ENCODE measurements at regions not wholly inside any gene's neighbourhood (a gene's known extent, or its start where the extent isn't known, plus 50 kb on each side); places are given as distances from the start of the nearest gene placed in this dataset.
"Not testable (repeated sequence)": the region's sequence is repeated elsewhere in the genome, so short reads cannot be mapped to it uniquely, and the experiment has no call there.

DNA sequence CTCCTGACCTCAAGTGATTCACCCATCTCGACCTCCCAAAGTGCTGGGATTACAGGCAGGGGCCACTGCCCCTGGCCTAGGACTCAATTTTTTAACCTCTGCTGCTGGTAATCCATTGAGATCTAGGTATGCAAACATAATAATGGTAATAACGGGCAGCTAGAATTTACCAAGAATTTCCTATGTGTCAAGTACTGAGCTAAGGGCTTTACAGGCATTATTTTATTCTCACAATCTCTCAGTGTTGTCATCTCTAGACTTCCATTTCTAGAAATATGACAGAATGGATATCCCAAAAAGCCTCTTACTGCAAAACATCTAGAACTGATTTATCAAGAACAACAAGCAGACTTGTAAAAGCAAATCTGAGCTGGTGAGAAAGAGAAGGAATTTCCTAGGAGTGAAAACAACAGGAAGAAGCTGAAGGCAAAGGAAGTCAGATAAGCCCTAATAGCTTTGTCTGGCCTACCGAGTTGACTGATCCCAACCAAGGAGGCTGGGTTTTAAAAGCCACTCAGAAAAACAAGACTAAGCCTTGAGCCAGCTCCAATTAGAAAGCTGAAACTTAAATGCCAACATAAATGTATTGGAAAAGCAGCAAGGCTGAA, 70.6 kb downstream of the CCDC71L start:
- Histone ChIP-seq H3K4me1 (ENCODE audit: insufficient read depth, low read length) (no peaks in the 10 kb centered on the region), H3K27me3 (ENCODE audit: insufficient read depth, low read length) (no peaks in the 10 kb centered on the region), H3K4me3 (ENCODE audit: low read length) (no peak overlapping the region), H3K9me3 (ENCODE audit: low read depth, low read length) (no peaks in the 10 kb centered on the region)

DNA sequence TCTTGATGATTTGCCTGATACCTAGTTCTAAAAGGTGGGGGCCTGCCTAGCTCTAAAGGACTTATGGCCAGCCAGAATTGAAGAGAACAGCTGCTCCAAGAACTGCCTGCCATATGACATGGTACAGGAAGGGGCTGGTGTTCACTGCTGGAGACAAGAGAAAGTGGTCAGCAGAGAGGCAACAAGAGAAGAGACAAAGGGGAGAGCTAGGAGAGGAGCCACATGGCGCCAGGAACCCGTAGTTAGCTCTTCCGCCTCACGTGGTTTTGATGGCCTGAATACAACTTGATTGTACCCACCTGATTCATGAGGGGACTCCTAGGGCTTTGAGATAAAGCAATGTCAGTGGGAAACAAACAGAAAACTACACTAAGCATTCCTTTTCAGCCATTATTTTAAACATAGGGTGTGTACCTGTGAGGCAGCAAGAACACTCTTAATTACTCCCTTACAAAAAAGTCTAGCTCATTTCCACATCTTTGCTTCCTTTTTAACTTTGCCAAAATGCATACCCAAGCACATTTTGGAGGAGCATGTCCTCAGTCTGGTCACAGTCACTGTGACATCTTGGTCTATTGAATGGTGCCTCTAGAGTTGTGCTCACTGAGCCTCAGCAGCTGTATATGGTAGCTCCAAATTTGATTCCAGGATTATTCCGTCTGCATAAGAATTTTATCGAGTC, 71.6 kb downstream of the CCDC71L start:
- Histone ChIP-seq H3K4me3 (ENCODE audit: low read length) (no peak overlapping the region), H3K4me1 (ENCODE audit: insufficient read depth, low read length) (no peaks in the 10 kb centered on the region), H3K9me3 (ENCODE audit: low read depth, low read length) (no peaks in the 10 kb centered on the region), H3K27me3 (ENCODE audit: insufficient read depth, low read length) (no peaks in the 10 kb centered on the region)

DNA sequence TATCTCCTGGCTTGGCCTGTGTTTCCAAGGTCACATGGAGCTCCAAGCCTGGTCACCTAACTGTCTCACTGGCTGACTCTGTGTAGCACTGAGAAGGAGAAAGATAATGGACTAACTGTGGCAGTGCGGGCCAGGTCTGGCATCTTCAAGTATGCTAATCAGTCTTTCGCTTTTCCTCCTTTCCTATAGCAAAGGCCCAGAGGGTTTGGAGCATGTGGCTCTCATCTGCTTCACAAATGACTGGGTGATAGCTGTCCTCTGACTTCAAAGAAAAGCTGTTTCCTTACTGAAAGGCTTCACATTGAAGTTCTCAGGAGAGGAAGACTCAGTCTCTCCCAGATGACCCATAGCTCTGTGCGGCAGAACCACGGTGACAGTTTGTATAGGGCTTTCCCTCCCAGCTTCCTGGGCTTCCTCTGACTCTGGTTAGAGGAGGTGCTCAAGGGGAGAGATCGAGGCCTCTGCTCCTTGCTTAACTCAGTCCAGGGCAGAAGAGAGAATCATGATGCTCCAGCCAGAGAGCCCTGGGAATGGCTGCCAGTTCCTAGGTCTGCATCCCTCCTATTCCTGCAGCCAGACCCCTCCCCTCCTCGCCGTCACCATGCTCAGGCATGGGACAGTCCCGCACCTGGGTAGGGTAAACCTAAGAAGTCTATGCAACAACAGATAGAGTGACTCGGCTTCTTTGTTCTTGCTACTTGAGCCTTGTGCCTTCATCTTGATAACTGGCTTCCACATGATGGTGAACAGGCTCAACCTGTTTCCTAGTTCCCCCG, 72.3 kb downstream of the CCDC71L start:
- Histone ChIP-seq H3K9me3 (ENCODE audit: low read depth, low read length) (no peaks in the 10 kb centered on the region), H3K27me3 (ENCODE audit: insufficient read depth, low read length) (no peaks in the 10 kb centered on the region), H3K4me1 (ENCODE audit: insufficient read depth, low read length) (no peaks in the 10 kb centered on the region), H3K4me3 (ENCODE audit: low read length) (no peak overlapping the region)

DNA sequence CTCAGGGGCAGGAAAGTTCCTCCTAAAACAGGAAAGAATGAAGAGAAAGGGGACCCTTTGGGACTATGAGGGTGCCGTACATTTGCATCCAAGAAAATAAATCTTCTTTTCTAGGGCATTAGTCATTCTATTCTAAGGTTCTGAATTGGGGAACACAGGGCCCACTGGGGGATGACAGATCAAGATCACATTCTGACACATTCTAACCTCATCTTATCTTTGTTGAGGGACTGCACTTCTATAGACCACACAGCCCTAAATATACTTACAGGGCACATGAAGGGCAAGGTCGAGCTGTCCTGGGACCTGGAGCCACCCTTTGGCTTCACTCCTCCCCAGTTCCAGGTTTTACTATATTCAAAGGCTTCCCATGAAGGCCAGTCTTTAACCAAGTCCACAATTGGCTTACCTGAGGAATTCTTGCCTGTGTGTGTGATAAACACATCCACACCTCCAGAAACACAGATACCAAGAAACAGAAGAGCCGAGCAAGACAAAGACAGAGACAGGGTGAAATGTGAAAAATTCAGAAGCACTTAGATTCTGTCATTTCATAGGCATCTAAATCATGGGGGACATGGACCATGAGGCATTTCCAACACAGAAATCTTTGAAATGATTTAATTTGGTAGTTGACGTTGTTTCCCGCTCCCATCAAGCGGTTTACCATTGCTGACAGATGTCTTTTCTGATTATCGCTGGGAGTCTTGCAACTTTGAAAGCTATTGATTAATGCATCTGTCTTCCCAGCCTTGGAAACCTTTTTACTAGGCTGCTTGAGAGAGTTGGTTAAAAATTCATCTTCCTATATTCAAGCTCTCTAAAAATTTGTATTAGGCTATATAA, 75.8 kb downstream of the CCDC71L start:
- Histone ChIP-seq H3K9me3 (ENCODE audit: low read depth, low read length) (no peaks in the 10 kb centered on the region), H3K27me3 (ENCODE audit: insufficient read depth, low read length) (no peaks in the 10 kb centered on the region), H3K4me1 (ENCODE audit: insufficient read depth, low read length) (no peaks in the 10 kb centered on the region), H3K4me3 (ENCODE audit: low read length) (no peak overlapping the region)

DNA sequence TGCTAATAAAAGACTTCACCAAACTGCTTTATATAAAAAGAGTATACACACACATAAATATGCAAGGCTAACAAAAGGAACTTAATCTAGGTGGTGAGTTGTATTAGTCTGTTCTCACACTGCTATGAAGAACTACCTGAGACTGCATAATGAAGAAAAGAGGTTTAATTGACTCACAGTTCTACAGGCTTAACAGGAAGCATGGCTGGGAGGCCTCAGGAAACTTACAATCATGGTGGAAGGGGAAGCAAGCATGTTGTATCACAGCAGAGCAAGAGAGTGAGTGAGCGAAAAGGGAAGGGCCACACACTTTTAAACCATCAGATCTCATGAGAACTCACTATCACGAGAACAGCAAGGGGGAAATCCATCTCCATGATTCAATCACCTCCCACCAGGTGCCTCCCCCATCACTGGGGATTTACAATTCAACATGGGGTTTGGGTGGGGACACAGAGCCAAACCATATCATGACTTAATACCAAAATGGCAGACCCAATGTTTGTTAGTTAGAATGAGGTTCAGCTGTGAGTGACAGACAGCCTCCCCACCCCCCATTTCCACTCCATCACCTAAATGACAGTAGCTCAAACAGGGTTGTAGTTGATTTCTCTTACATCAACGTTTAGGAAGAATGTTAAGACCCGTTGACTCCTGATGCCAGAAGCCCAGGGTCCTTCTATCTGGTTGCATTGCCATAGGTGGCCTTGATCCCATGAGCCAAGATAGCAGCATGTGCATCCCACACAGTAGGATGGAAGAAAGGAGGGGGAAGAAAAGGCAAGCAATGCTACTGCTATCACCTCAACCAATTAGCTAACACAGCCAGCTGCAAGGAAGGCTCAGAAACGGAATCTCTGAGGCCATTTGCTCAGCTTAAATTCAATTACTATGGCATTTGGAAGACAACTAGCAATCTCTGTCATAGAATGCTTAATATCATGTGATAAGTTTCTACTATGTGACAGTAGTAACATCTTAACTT, 77.0 kb downstream of the CCDC71L start:
- Histone ChIP-seq H3K27me3 (ENCODE audit: insufficient read depth, low read length) (no peaks in the 10 kb centered on the region), H3K9me3 (ENCODE audit: low read depth, low read length) (no peaks in the 10 kb centered on the region), H3K4me1 (ENCODE audit: insufficient read depth, low read length) (no peaks in the 10 kb centered on the region), H3K4me3 (ENCODE audit: low read length) (no peak overlapping the region)

DNA sequence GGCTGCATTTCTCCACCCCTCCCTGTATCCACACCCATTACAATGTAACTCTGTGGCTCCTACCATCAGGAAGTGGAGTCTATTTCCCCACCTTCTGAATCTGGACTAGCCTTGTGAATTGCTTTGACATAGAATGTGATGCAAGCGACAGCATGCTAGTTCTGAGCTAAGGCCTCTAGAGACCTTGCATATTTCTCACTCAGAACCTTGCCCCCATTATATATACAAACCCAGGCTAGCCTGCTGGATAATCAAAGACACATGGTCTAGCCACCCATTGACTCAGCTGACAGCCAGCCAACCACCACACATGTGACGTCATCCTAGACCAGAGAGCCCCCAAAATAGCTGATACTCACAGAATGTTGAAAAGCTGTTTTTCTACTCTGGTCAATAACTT, 77.9 kb downstream of the CCDC71L start:
- no peak overlapping the region for H3K4me3 ChIP-seq (ENCODE audit: low read length)
- no peaks in the 10 kb centered on the region for H3K9me3 ChIP-seq (ENCODE audit: low read depth, low read length)
- H3K27me3 ChIP-seq (ENCODE audit: insufficient read depth, low read length), result no peaks in the 10 kb centered on the region
- H3K4me1 ChIP-seq (ENCODE audit: insufficient read depth, low read length), result no peaks in the 10 kb centered on the region

DNA sequence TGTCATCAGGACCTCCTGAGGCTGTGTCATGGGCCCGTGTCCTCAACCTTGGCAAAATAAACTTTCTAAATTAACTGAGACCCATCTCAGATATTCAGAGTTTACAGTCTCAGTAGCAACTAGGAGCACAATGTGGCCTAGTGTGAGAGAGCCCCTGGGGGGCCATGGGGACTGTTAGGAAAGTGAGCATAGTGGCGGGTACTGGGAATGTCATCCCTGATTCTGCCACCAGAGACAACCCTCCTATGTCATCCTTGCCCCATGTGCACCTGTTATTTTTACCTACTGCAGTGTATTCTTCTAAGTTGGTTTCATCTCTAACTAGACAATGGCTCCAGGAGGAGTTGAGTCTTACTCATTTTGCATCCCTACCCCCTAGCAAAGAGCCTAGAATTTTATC, 78.6 kb downstream of the CCDC71L start:
- H3K4me3 ChIP-seq (ENCODE audit: low read length), result no peak overlapping the region
- H3K9me3 ChIP-seq (ENCODE audit: low read depth, low read length), result no peaks in the 10 kb centered on the region
- no peaks in the 10 kb centered on the region for H3K27me3 ChIP-seq (ENCODE audit: insufficient read depth, low read length)
- H3K4me1 ChIP-seq (ENCODE audit: insufficient read depth, low read length), result no peaks in the 10 kb centered on the region

DNA sequence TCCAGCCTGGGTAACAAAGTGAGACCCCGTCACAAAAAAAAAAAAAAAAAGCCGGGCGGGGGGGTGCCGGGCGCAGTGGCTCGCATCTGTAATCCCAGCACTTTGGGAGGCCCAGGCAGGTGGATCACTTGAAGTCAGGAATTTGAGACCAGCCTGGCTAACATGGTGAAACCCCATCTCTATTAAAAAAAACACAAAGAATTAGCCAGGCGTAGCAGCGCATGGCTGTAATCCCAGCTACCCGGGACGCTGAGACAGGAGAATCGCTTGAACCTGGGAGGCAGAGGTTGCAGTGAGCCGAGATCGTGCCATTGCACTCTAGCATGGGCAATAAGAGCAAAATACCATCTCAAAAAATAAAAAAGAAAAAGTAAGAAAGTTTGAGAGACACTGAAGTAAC, 81.9 kb downstream of the CCDC71L start:
- H3K4me1 ChIP-seq (ENCODE audit: insufficient read depth, low read length); H3K9me3 ChIP-seq (ENCODE audit: low read depth, low read length); H3K27me3 ChIP-seq (ENCODE audit: insufficient read depth, low read length); H3K4me3 ChIP-seq (ENCODE audit: low read length): not testable (repeated sequence)

DNA sequence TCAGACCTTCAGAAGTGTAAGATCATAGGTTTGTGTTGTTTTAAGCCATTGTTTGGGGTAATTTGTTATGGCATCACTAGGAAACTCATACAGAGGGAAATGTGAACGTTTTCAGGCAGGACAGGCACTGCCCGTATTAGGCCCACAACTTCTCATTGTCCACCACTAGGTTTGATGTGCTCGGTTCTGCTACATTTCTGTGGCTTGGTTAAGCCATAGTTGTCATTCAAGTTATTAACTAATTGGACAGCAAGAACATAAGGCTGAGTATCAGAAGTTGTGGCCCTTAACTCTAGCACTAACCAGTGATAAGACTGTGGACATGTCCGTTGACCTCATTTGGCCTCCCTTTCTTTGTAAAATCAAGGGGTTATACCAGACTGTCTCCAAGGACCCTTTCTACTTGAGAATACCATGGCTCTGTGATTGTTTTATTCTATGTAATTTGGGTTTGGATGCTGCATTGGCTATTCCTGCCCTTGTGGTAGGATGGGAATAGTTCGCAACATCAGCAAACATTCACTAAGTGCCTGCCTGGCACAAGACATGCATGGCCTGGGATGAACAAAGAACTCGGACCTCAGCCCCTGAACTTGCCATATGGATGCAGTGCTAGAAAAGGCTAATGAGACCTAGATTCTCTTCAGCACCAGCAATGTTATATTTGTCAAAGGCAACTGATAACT, 85.7 kb downstream of the CCDC71L start:
- H3K4me3 ChIP-seq (ENCODE audit: low read length), result no peak overlapping the region
- H3K9me3 ChIP-seq (ENCODE audit: low read depth, low read length), result no peaks in the 10 kb centered on the region
- H3K4me1 ChIP-seq (ENCODE audit: insufficient read depth, low read length), result no peaks in the 10 kb centered on the region
- H3K27me3 ChIP-seq (ENCODE audit: insufficient read depth, low read length), result no peaks in the 10 kb centered on the region

DNA sequence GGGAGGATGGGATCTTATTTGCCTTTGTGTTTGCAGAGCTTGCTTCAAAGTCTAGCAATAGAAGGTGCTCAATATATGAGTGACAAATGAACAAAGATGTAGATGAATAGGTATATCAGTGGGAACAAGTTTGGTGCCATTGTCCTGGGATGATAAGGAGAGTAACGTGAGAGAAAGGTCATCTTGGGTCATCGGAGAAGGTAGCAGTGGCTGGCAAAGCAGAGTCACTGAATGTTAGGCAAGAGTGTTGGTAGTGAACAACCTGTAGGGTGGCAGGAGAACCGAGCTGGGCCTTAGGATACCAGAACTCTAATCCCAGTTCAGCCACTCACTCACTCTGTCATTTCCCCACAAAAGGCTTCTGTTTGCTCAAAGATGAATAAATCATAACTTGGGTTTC, 87.2 kb downstream of the CCDC71L start:
- Histone ChIP-seq H3K4me1 (ENCODE audit: insufficient read depth, low read length) (peaks cover 8% of the 10 kb centered on the region), H3K4me3 (ENCODE audit: low read length) (no peak overlapping the region), H3K9me3 (ENCODE audit: low read depth, low read length) (no peaks in the 10 kb centered on the region), H3K27me3 (ENCODE audit: insufficient read depth, low read length) (no peaks in the 10 kb centered on the region)

DNA sequence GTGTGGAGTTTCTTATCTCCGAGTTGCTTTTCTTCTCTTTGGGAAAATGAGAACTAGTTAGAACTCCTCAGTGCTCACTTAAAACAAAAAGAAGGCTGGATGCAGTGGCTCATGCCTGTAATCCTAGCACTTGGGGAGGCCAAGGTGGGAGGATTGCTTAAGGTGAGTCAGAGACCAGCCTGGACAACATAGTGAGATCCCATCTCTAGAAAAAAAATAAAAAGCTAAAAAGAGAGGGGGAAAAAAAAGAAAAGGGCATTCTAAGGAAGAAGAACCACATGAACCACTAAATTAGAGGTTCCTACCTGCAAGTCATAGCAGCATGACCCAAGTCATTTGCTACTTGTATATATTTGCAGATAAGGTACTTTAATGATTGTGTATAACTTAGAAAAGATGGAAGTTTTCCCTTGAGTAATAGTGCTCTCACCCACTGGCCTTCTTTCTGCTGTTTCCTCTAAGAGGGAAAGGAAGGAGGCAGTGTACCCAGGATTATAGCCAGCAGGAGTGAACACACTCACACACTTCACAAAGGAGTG, 87.8 kb downstream of the CCDC71L start:
- H3K4me1 ChIP-seq (ENCODE audit: insufficient read depth, low read length), result peaks cover 8% of the 10 kb centered on the region

DNA sequence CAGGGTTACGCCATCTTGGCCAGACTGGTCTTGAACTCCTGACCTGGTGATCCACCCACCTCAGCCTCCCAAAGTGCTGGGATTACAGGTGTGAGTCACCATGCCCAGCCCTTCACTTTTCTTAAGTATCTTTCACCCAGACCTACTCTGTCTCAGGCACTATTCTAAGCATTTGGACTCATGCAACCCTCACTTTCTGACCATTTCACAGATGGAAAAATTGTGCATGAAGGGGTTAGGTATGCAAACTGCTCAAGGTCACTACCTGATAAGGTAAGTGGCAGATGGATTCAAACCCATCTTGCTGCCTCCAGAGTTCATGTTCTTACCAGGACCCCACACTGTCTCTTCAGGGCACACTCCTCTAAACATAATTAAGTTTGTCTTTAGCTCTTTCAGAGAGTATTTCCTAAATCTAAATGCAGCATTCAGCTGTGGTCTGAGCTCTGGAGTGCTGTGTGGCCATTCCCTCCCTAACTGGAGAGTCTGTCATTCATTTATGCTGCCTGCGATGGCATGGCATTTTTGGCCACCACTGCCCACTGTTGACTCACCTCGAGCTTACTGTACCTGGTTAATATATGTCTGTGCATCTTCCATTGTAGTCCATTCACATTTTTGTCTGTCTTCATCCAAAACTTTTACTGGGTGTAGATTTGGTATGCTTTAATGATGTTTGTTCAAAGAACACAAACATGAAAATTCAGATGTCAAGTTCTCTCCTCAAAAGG, 88.4 kb downstream of the CCDC71L start:
- Histone ChIP-seq H3K4me3 (ENCODE audit: low read length) (no peak overlapping the region), H3K9me3 (ENCODE audit: low read depth, low read length) (no peaks in the 10 kb centered on the region), H3K4me1 (ENCODE audit: insufficient read depth, low read length) (peaks cover 8% of the 10 kb centered on the region), H3K27me3 (ENCODE audit: insufficient read depth, low read length) (no peaks in the 10 kb centered on the region)

More for the DNA sequence above, 87.8 kb downstream of the CCDC71L start:
- Histone ChIP-seq H3K4me3 (ENCODE audit: low read length) (no peak overlapping the region), H3K9me3 (ENCODE audit: low read depth, low read length) (no peaks in the 10 kb centered on the region), H3K27me3 (ENCODE audit: insufficient read depth, low read length) (no peaks in the 10 kb centered on the region)

DNA sequence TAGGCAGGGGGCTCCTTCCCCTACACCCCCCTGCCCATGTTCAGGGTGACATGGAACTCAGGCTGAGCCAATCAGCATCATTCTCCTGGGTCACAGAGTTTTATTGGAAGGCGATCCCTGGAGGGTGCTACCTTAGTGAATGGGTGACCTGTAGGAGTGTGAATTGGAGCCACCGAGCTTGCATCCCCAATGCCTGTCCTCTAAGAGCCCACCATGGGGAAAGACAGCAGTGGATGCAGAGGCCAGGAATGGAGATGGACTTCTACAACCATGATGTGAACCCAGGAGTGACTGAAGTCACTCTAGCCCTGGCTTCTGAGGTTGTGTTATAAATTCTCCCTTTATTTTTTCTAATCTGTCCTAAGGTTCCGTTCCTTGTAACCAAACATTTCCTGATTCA, 89.4 kb downstream of the CCDC71L start:
- H3K4me1 ChIP-seq (ENCODE audit: insufficient read depth, low read length), result peaks cover 8% of the 10 kb centered on the region
- no peaks in the 10 kb centered on the region for H3K9me3 ChIP-seq (ENCODE audit: low read depth, low read length)
- no peaks in the 10 kb centered on the region for H3K27me3 ChIP-seq (ENCODE audit: insufficient read depth, low read length)
- H3K4me3 ChIP-seq (ENCODE audit: low read length), result no peak overlapping the region
